GM19463 (cell line): ENCODE measurements at regions not wholly inside any gene's neighbourhood (a gene's known extent, or its start where the extent isn't known, plus 50 kb on each side); places are given as distances from the start of the nearest gene placed in this dataset.
A peak's percentile ranks its signal among the peaks of the same experiment; 100 is the strongest.

Experiments
- ATAC-seq: cut with Tn5 transposase; IDR thresholded peaks from one replicate; pipeline ENCODE4 v1.9.1; 2021; ENCODE audit warnings: mild to moderate bottlenecking, moderate library complexity; ENCODE audit not compliant: unreplicated experiment

GRCh38 chrX:69236641-69237040 lies 71.4 kb upstream of the PJA1 start:
- ATAC-seq, result no peak

DNA sequence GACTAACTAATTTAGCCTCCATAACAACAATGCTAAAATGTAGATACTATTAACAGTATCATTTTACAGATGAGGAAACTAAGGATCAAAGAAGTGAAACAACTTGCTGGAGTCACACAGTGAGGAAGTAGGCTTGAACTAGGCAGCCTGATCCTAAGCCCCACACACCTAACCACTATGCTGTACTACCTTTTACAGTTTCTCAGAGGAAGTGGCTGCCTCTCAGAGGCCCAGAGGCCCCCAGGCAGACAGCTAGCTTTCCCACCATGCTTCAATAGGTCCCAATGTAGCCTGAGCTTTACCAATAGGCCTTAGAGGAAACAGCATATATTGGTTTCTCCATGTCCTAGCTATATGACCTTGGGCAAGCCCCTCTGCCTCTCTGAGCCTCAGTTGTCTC lies 69.4 kb upstream of the PJA1 start:
- no peak for ATAC-seq

DNA sequence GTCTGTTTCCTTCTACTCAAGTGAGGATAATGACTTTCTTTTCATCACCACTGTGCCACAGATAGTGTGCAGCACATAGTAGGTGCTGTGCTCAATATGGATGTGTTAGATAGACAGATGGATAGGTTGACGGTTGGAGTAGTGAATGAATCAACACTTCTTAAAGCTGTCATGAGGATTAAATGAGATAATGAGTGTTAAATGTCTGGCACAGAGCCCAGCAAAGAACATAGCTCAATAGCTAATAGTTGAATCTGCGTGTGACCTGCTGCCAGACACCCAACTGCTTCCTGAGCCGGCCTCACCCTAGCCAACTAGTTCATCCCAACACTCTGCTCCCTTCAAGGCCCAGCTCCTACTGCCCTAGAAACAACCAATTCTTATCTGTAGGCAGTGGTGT lies 67.7 kb upstream of the PJA1 start:
- ATAC-seq, result no peak

DNA sequence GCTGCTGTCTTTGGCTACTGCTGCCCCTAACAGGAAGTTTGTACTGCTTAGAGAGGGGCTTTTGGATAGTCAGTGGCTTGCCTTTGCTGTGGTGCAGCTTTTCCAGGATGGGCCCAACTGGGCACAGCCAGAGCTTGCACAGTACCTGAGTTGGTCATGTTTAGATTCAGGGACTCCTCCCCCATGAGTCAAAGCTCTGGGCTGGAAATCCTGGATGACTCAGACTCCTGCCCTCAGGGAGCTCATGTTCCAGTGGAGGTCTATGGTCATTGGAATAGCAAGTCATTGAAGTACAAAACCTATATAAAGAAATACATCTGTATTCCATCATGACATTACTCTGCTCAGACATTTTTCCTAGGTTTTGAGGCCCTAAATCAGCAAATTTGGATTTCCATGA lies 66.7 kb upstream of the PJA1 start:
- no peak for ATAC-seq

DNA sequence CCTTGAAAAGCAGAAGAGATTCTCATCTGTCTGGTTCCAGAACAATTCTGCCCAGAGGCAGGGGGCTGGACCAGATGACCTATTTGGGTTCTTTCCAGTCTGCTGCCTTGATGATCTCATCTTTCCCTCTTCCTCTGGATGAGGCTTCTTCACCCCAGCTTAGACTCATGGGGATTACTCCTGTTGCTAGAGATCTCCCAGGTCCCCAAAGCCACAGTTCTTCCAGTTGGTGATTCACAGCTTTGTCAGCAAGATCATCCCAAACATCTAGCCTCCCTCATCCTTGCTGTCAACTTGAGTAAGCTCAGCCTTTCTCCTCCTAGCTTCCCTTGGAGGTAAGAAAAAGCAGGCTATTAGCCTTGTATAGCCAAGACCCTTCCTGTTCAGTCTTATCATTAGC lies 64.2 kb upstream of the PJA1 start:
- ATAC-seq, result no peak

DNA sequence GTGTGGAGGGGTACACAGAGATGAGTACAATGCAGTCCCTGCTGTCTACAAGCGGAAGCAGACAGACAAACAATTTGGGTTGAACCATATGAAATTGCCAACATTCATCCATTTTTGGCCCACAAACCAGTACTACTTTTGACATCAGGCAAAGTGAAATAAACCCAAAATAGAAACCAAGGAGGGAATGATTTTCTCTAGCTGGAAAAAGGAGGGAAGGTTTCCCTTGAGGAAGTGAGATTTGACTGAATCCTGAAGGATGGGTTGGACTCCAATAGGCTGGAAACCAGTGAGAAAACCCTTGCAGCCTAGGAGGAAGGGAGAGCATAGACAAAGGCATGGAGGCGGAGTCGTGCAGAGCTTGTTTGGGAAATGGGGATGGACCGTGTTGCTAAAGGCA lies 63.5 kb upstream of the PJA1 start:
- no peak for ATAC-seq

- no peak for ATAC-seq
Observed at GRCh38 chrX:69226459-69227158, 61.4 kb upstream of the PJA1 start.

- ATAC-seq, result peak; percentile 75
Observed at GRCh38 chrX:69222103-69223090, 57.1 kb upstream of the PJA1 start.

DNA sequence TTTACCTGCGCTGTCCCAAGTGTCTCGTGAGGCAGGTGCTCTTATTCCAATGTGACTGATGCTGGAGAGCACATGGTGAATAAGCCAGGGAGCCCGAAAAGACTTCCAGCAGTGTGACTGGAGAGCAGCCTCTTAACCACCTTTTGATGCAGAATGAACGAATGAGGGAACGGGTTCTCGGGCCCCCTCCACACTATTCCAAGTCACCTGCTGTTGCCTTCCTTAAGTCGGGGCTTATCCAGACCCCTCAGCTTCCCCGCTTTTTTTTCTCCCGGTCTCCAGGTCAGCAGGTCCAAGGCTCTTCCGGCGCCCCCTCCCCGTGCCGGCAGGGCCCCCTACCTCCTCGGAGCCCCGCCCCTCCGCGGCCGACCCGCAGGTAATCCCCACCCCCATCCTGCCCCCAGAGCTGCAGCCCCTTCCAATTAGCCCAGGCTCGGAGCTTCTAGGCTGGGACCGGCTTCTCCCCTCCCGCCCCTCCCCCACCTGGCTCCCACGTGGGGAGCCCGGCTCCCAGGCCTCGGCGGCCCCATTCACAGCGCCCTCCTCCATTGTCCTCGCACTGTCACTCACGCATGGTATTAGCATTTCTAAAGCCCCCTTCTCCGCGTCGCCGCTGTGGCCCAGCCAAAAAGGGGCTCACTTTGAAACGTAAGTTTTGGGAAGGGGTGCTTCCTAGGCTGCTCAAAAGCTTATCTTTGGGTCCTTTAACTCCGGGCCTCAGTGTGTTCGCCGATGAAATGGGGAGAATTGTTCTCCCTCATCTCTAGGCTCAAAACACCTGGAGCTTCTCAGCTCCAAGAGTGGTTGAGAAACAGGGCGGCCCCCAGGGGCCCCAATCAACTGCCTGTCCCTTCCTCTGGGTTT lies 56.2 kb upstream of the PJA1 start:
- no peak for ATAC-seq

DNA sequence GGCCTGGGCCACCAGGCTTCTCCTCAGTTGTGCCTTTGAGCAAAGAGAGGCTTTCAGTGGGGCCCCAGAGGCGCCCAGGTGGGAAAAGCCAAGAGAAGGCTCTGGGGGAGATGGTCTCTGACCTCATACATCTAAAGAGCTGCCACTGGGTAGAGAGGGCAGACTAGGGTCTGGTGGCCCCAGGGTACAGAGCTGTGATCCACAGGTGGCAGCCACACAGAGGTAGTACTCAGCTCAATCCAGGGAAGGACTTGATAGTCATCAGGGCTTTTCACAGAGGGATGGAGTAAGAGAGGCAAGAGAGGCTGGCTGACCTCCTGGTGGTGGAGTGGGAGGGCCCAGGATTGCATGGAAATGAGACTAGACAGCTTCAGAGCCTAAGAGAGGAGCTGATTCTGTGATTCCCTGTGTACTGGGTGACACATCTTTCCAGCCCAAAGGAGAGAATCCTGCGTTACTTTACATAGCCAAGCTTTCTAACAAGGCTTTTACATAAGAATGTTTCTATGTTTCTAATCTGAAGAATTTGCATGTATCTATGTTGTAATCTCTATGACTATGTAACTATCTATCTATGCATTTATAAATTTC lies 53.2 kb upstream of the PJA1 start:
- no peak for ATAC-seq

DNA sequence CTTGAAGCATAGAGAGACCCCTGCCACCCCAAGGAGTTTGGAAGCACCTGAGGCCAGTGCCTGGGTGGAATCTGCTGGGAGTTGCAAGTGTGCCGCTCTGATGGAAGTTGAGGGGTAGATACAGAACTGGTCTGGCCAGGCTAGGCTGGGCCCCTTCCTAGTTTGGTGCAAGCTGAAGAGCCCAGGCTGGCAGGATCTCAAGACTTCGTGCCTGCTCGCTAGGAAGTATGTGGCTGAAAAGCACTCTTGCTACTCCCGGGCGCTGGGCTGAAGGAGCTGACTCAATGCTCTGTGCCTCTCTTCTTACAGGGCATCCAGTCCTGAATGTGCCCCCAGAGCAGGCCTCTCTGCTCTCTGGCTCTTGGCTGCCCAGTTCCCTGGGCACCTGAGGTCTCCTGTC lies 51.7 kb upstream of the PJA1 start:
- no peak for ATAC-seq

DNA sequence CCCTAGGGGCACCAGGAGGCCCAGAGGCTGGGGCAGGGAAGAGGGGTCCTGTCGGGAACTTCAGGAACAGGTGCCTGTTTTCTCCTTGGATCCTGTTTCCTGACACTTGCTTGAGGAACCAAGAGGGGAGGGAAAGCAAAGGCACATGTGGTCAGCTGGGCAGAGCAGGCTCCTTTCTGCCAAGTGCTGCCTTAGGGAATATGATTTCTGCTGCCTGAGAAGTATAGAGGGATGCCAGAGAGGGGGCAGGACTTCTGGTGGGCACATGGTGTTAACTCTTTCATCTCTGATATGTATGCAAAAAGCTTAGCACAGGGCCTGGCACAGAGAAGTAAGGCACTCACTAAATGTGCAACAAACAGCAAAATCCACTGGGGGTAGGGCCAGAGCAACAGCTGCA lies 51.2 kb upstream of the PJA1 start:
- ATAC-seq, result no peak

GRCh38 chrX:69215161-69215875 lies 50.1 kb upstream of the PJA1 start:
- no peak for ATAC-seq
